ENCODE measurements at regions not wholly inside any gene's neighbourhood (a gene's known extent, or its start where the extent isn't known, plus 50 kb on each side); places are given as distances from the start of the nearest gene placed in this dataset.

GRCh38 chr7:36794689-36795088 is 70.4 kb upstream of the AOAH start:
- Histone ChIP-seq H3K27me3 (replicated peaks; ENCODE audit: control insufficient read depth, insufficient read depth, low read length) (no peaks in the 10 kb centered on the region), H3K4me3 (ENCODE audit: low read depth, low read length) (no peak overlapping the region), H3K9me3 (no peaks in the 10 kb centered on the region), H3K36me3 (ENCODE audit: control insufficient read depth, insufficient read depth, low read length) (no peaks in the 10 kb centered on the region; the same call in 1 of the 2 replicates), H3K4me1 (peaks cover 29% of the 10 kb centered on the region)
- TF ChIP-seq CTCF (IDR thresholded peaks at IDR 0.05; ENCODE audit: insufficient read depth in 1 of 2, low read depth in 1 of 2, low read length in 1 of 2, severe bottlenecking in 1 of 2, unreplicated experiment in 1 of 2) = no peak
- H3K27ac Mint-ChIP-seq (ENCODE audit: unreplicated experiment) = peak overlapping the region; percentile 65
- POLR2A ChIA-PET = no interaction called here
- H3K9me3 Mint-ChIP-seq (ENCODE audit: unreplicated experiment) = peaks cover 23% of the 10 kb centered on the region
- BruUV-seq (replicated peaks) = no TSS peak
- H3K4me3 Mint-ChIP-seq (ENCODE audit: unreplicated experiment) = no peak overlapping the region
- peak in 1 of 2 experiments; percentile 42 for DNase-seq
- no peaks in the 10 kb centered on the region for H3K36me3 Mint-ChIP-seq (ENCODE audit: insufficient read depth, unreplicated experiment)
- CTCF ChIA-PET = interaction anchor here (0.8 to 1.5 kb wide), 2 partner anchors 307 to 388 kb away, joined by 3 to 5 read pairs; no protein-coding TSS in a partner anchor
- intact Hi-C loops (cut with micrococcal nuclease; ENCODE audit: unreplicated experiment) = loop anchor here (10.0 kb wide), 2 partner anchors 180 to 320 kb away; no protein-coding TSS in a partner anchor
- no peaks in the 10 kb centered on the region for H3K27me3 Mint-ChIP-seq (ENCODE audit: insufficient read depth, unreplicated experiment)
- peaks cover 19% of the 10 kb centered on the region for H3K4me1 Mint-ChIP-seq (ENCODE audit: low read depth, unreplicated experiment)

- H3K4me1 ChIP-seq = peaks cover 27% of the 10 kb centered on the region
- no peaks in the 10 kb centered on the region; the same call in 1 of the 2 replicates for H3K36me3 ChIP-seq (ENCODE audit: control insufficient read depth, insufficient read depth, low read length)
- no peak for TF ChIP-seq CTCF (IDR thresholded peaks at IDR 0.05; ENCODE audit: insufficient read depth in 1 of 2, low read depth in 1 of 2, low read length in 1 of 2, severe bottlenecking in 1 of 2, unreplicated experiment in 1 of 2)
- POLR2A ChIA-PET = no interaction called here
- no peak overlapping the region for H3K4me3 ChIP-seq (ENCODE audit: low read depth, low read length)
- Mint-ChIP-seq H3K4me1 (ENCODE audit: low read depth, unreplicated experiment) (peaks cover 19% of the 10 kb centered on the region), H3K9me3 (ENCODE audit: unreplicated experiment) (peaks cover 13% of the 10 kb centered on the region), H3K4me3 (ENCODE audit: unreplicated experiment) (no peak overlapping the region), H3K27ac (ENCODE audit: unreplicated experiment) (no peak overlapping the region), H3K27me3 (ENCODE audit: insufficient read depth, unreplicated experiment) (no peaks in the 10 kb centered on the region), H3K36me3 (ENCODE audit: insufficient read depth, unreplicated experiment) (no peaks in the 10 kb centered on the region)
- H3K9me3 ChIP-seq = no peaks in the 10 kb centered on the region
- no peak for DNase-seq
- intact Hi-C loops (cut with micrococcal nuclease; ENCODE audit: unreplicated experiment) = loop anchor here (10.0 kb wide), 2 partner anchors 182 to 318 kb away; no protein-coding TSS in a partner anchor
- BruUV-seq (replicated peaks) = no TSS peak
- no peaks in the 10 kb centered on the region for H3K27me3 ChIP-seq (replicated peaks; ENCODE audit: control insufficient read depth, insufficient read depth, low read length)
- CTCF ChIA-PET = no interaction called here
Measured at GRCh38 chr7:36792421-36792820, 68.1 kb upstream of the AOAH start.

GRCh38 chr7:36790311-36790787 is 66.1 kb upstream of the AOAH start:
- Histone ChIP-seq H3K36me3 (ENCODE audit: control insufficient read depth, insufficient read depth, low read length) (no peaks in the 10 kb centered on the region; the same call in 1 of the 2 replicates), H3K27me3 (replicated peaks; ENCODE audit: control insufficient read depth, insufficient read depth, low read length) (no peaks in the 10 kb centered on the region), H3K4me3 (ENCODE audit: low read depth, low read length) (no peak overlapping the region), H3K4me1 (peaks cover 9% of the 10 kb centered on the region), H3K9me3 (no peaks in the 10 kb centered on the region)
- peaks cover 4% of the 10 kb centered on the region for H3K4me1 Mint-ChIP-seq (ENCODE audit: low read depth, unreplicated experiment)
- no peak for TF ChIP-seq CTCF (IDR thresholded peaks at IDR 0.05; ENCODE audit: insufficient read depth in 1 of 2, low read depth in 1 of 2, low read length in 1 of 2, severe bottlenecking in 1 of 2, unreplicated experiment in 1 of 2)
- CTCF ChIA-PET = no interaction called here
- intact Hi-C loops (cut with micrococcal nuclease; ENCODE audit: unreplicated experiment) = loop anchor here (10.0 kb wide), 2 partner anchors 184 to 316 kb away; no protein-coding TSS in a partner anchor
- no TSS peak for BruUV-seq (replicated peaks)
- H3K27me3 Mint-ChIP-seq (ENCODE audit: insufficient read depth, unreplicated experiment) = no peaks in the 10 kb centered on the region
- H3K27ac Mint-ChIP-seq (ENCODE audit: unreplicated experiment) = no peak overlapping the region
- no peak for DNase-seq
- H3K9me3 Mint-ChIP-seq (ENCODE audit: unreplicated experiment) = peaks cover 13% of the 10 kb centered on the region
- no peak overlapping the region for H3K4me3 Mint-ChIP-seq (ENCODE audit: unreplicated experiment)
- no peaks in the 10 kb centered on the region for H3K36me3 Mint-ChIP-seq (ENCODE audit: insufficient read depth, unreplicated experiment)
- POLR2A ChIA-PET = no interaction called here

Data from Caco-2 (cell line).